Esophagus squamous epithelium (tissue), 5 donors: ENCODE measurements at regions not wholly inside any gene's neighbourhood (a gene's known extent, or its start where the extent isn't known, plus 50 kb on each side); places are given as distances from the start of the nearest gene placed in this dataset.

Experiments
- DNase-seq: peaks from one replicate; lab custom pipeline; 2025; lab: John Stamatoyannopoulos, UW
- H3K27ac ChIP-seq, 4 donors: fragments of 200-600 bp; sonication (generic); one replicate each; pipeline ENCODE4 v1.5.1; 2016 to 2019; ENCODE audit warnings: mild to moderate bottlenecking in 1 of 4
- H3K27me3 ChIP-seq, 4 donors: fragments of 200-600 bp; sonication (generic); 1 replicate in 3 of 4; 2 replicates in 1 of 4; pipeline versions ENCODE4 v1.5.1 to v1.6.0; 2017 to 2021; ENCODE audit warnings: antibody characterized with exemption in 1 of 4
- H3K36me3 ChIP-seq, 3 donors: fragments of 200-600 bp; sonication (generic); one replicate each; pipeline ENCODE4 v1.5.1; 2016 to 2019
- H3K4me1 ChIP-seq, 3 donors: fragments of 200-600 bp; sonication (generic); one replicate each; pipeline ENCODE4 v1.5.1; 2017 to 2019
- H3K4me3 ChIP-seq, 4 donors: fragments of 200-600 bp; sonication (generic); 1 replicate in 3 of 4; 2 replicates in 1 of 4; pipeline ENCODE4 v1.5.1; 2016 to 2019; ENCODE audit warnings: mild to moderate bottlenecking in 2 of 4, moderate library complexity in 1 of 4
- H3K9me3 ChIP-seq, 3 donors: fragments of 200-600 bp; sonication (generic); one replicate each; pipeline ENCODE4 v1.5.1; 2016 to 2019
- CTCF ChIP-seq, 6 experiments: fragments of 450-650 bp in 4 of 6; fragments of 200-600 bp in 2 of 6; sonication (generic) in 2 of 6; IDR thresholded peaks; one replicate each; pipeline ENCODE4 v1.5.1; 2016 to 2019; ENCODE audit warnings: antibody characterized with exemption in 6 of 6, mild to moderate bottlenecking in 4 of 6, moderate library complexity in 4 of 6
- POLR2A ChIP-seq, 4 donors: fragments of 450-650 bp; IDR thresholded peaks; one replicate each; pipeline ENCODE4 v1.6.1; 2017; ENCODE audit warnings: antibody characterized with exemption in 4 of 4, mild to moderate bottlenecking in 4 of 4, moderate library complexity in 3 of 4
- WGBS, 2 donors: methylation state at CpG; one replicate each; pipeline ENCODE4 v1.1.5; 2018; 5-methylcytosine and 5-hydroxymethylcytosine counted together
- intact Hi-C: fragments of 100-400 bp; cut with DNase I; formaldehyde crosslinking; loops from one replicate; pipeline ENCODE4 v1.15.0; 2022
- donor health status: DM: yes; HTN: yes; CAD: no.

- Histone ChIP-seq H3K4me1 (no peaks in the 10 kb centered on the region), H3K27me3 (no peaks in the 10 kb centered on the region), H3K4me3 (no peak overlapping the region), H3K27ac (no peak overlapping the region), H3K36me3 (no peaks in the 10 kb centered on the region), H3K9me3 (no peaks in the 10 kb centered on the region)
- no peak for DNase-seq
- intact Hi-C loops, result no loop called here
- 14 to 18% methylated on average over 1 of the region's 1 CpG for WGBS, 2 donors
- TF ChIP-seq POLR2A (IDR thresholded peaks at IDR 0.05) (no peak), CTCF (IDR thresholded peaks at IDR 0.05) (no peak)
Measured at GRCh38 chr15:92705764-92706163, 50.2 kb upstream of the FAM174B start.

- no peaks in the 10 kb centered on the region for H3K9me3 ChIP-seq
- no peak overlapping the region for H3K4me3 ChIP-seq
- intact Hi-C loops, result no loop called here
- H3K27ac ChIP-seq, result no peak overlapping the region
- WGBS, 2 donors, result 64 to 68% methylated on average over 7 of the region's 7 CpGs
- no peaks in the 10 kb centered on the region for H3K36me3 ChIP-seq
- no peaks in the 10 kb centered on the region for H3K4me1 ChIP-seq
- H3K27me3 ChIP-seq, result no peaks in the 10 kb centered on the region
- TF ChIP-seq POLR2A (IDR thresholded peaks at IDR 0.05) (no peak), CTCF (IDR thresholded peaks at IDR 0.05) (no peak)
- DNase-seq, result no peak
Measured at GRCh38 chr15:92706201-92706600, 50.6 kb upstream of the FAM174B start.

GRCh38 chr15:92707880-92708551 lies 52.4 kb upstream of the FAM174B start:
- Histone ChIP-seq H3K9me3 (no peaks in the 10 kb centered on the region), H3K27ac (no peak overlapping the region), H3K36me3 (no peaks in the 10 kb centered on the region), H3K4me1 (no peaks in the 10 kb centered on the region), H3K27me3 (no peaks in the 10 kb centered on the region), H3K4me3 (no peak overlapping the region)
- DNase-seq, result no peak
- no peak for TF ChIP-seq CTCF (IDR thresholded peaks at IDR 0.05)
- TF ChIP-seq POLR2A (IDR thresholded peaks at IDR 0.05), result no peak
- WGBS, 2 donors, result 75 to 85% methylated on average over 9 to 12 of the region's 12 CpGs
- intact Hi-C loops, result no loop called here

- peak overlapping the region in 1 of 4 donors; percentile 7 for H3K27ac ChIP-seq
- H3K4me1 ChIP-seq, result peaks cover 0 to 2% (median 0%) of the 10 kb centered on the region in 3 donors
- no peaks in the 10 kb centered on the region for H3K36me3 ChIP-seq
- intact Hi-C loops, result no loop called here
- H3K4me3 ChIP-seq, result no peak overlapping the region
- TF ChIP-seq CTCF (IDR thresholded peaks at IDR 0.05) (no peak), POLR2A (IDR thresholded peaks at IDR 0.05) (no peak)
- H3K9me3 ChIP-seq, result no peaks in the 10 kb centered on the region
- WGBS, 2 donors, result 76 to 88% methylated on average over 4 of the region's 4 CpGs
- no peak for DNase-seq
- peaks cover 0 to 2% (median 0%) of the 10 kb centered on the region in 4 donors for H3K27me3 ChIP-seq
Measured at GRCh38 chr15:92708635-92709034, 53.1 kb upstream of the FAM174B start.

GRCh38 chr15:92709110-92709790 lies 53.7 kb upstream of the FAM174B start:
- Histone ChIP-seq H3K4me1 (peaks cover 0 to 8% (median 2%) of the 10 kb centered on the region in 3 donors), H3K27ac (no peak overlapping the region), H3K36me3 (no peaks in the 10 kb centered on the region), H3K9me3 (no peaks in the 10 kb centered on the region), H3K27me3 (peaks cover 0 to 5% (median 0%) of the 10 kb centered on the region in 4 donors), H3K4me3 (no peak overlapping the region)
- WGBS, 2 donors, result 41 to 71% methylated on average over 9 to 10 of the region's 10 CpGs
- TF ChIP-seq CTCF (IDR thresholded peaks at IDR 0.05) (no peak), POLR2A (IDR thresholded peaks at IDR 0.05) (no peak)
- intact Hi-C loops, result no loop called here
- DNase-seq, result no peak
